ENCODE measurements at regions not wholly inside any gene's neighbourhood (a gene's known extent, or its start where the extent isn't known, plus 50 kb on each side); places are given as distances from the start of the nearest gene placed in this dataset.
"Not testable (repeated sequence)": the region's sequence is repeated elsewhere in the genome, so short reads cannot be mapped to it uniquely, and the experiment has no call there.

DNA sequence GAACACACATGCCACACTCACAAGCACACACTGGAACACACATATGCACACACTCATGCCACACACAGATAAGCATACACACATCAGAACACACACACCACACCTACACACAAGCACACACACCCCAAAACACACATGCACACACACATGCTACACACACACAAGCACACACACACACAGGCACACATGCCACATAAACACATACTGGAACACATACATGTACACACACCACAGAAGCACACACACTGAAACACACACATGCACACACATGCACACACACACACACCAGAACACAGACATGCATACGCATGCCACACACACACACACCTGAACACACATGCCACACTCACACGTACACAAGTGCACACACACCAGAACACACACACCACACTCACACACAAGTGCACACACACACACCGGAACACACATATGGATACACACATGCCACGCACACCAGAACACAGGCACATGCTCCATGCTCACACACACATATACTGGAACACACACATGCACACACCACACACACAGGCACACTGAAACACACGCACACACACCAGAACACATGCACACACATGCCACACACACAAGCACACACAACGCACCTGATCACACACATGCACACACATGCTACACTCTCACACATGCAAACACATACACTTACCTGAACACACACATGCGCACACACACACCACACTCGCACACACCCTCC is 78.0 kb upstream of the IRX4 start:
- DNase-seq (ENCODE audit: low read depth in 2 of 2), result no peak

DNA sequence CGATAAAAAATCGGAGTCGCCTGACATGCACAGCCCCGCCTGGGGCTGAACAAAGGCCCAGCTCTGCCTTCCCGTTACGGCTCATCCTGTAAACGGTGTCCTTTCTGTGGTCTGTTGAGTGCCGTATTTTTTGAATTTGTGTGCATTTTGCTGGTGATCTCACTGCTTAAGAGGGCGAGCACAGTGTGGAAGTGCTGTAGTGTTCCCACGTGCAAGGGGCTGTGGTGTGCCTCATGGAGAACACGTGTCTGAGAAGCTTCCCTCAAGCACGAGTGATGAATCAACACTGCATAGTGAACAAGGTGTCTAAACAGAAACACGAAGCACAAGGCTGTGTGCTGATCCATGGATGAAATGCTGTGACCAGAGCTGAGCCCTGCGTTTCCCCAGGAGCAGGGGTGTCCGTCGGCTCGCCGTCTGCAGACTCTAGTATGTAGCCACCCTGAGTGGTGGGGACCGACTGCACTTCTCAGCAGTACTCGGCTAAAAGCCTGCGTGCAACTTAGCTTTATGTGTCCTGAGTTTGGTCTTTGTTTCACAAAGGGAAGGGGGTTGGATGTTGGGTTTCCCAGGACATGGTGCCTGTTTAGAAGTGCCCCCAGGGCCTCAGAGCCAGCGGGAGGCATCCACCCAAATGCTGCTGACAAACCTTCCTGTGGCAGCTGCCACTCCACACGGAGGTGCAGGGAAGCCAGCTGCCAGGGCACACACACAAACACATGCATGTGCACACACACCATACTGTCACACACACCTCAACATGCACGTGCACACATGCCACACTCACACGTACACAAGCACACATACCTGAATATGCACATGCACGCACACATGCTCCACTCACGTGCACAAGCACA is 77.2 kb upstream of the IRX4 start:
- DNase-seq (ENCODE audit: low read depth in 2 of 2), result no peak

- DNase-seq (ENCODE audit: low read depth in 2 of 2), result no peak
These were observed 76.5 kb upstream of the IRX4 start for GRCh38 chr5:1959231-1959630.

DNA sequence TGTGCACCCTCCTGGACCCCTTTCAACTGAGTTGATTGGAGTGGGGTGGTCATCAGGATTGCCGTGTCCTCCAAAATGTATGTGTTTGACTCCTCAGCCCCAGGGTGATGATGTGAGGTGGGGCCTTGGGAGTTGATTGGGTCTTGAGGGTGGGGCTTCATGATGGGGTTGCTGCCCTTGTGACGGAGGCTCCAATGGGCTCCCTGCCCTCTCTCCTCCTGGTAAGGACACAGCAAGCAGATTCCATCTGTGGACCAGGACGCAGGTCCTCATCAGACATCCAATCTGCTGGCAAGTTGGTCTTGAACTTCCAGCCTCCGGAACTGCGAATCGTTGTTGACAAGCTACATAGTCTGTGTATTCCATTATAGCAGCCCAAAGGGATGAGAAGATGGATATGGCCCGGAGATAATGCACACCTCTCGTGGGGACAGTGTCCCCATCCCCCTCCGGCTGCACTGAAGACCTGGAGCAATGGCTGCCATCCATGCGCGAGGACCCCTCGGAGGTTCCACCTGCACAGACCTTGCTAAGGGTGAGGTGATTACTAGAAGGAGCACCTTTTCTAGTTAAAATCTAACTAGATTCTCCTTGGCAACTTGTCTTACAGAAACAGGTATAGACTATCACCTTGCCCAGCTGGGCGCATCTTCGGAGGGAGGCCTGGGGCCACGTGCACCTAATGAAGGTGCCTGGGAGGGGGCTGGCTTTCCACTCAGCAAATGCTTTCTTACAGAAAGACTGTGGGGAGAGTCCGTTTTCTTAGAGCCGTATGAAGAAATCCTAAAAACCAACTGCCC is 75.7 kb upstream of the IRX4 start:
- no peak for DNase-seq (ENCODE audit: low read depth in 2 of 2)

DNA sequence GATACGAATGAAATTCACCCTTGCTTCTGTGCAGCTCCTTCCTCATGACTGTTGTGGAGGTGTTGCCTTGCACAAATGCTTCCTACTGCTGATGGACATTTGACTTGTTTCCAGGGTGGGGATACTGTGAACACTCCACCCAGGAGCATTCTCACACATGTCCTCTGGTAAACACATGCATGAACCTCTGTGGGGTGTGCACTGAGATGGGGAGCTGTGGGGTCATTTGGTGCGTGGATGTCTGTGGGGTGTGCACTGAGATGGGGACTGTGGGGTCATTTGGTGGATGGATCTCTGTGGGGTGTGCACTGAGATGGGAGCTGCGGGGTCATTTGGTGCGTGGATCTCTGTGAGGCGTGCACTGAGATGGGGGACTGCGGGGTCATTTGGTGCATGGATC is 72.9 kb upstream of the IRX4 start:
- DNase-seq (ENCODE audit: low read depth in 2 of 2), result no peak

DNA sequence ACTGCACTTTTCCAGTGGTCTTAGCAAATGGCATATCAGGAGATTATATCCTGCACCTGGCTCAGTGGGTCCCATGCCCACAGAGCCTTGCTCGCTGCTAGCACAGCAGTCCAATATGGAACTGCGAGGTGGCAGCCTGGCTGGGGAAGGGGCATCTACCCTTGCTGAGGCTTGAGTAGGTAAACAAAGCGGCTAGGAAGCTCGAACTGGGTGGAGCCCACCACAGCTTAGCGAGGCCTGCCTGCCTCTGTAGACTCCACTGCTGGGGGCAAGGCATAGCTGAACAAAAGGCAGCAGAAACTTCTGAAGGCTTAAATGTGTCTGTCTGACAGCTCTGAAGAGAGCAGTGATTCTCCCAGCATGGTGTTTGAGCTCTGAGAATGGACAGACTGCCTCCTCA is 71.0 kb upstream of the IRX4 start:
- DNase-seq (ENCODE audit: low read depth in 2 of 2), result not testable (repeated sequence)

DNA sequence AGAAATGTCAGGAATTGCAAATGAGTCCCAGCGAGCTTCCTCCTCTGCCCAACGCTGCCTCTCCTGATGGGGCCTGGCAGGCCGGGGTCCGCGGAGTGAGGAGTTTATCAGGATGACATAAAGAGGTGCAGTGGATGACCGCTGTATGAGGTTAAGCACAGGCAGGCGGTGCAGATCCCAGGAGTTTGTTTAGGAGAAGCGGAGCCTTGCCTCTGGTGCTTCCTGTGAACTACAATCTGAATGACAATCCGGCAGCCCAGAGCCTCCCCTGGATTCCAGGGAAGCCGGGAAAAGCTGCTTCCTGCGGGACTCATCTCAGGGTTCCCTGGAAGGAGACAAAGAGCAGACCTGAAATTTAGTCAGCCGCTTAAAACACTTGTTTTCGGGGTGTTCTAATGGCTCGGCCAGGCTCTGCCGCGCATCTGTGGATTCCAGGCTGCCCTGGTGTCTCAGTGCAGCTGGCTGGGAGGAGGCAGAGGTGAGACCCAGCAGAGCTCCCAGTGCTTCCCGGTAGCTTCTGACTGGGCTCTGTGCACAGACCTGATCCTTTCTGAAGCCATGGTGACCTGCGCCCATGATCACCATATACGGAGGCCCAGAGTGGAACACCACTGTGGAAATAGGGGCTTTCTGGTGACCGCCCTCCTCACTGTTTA is 69.8 kb upstream of the IRX4 start:
- DNase-seq (ENCODE audit: low read depth in 2 of 2), result no peak

- DNase-seq (ENCODE audit: low read depth in 2 of 2), result no peak
These were observed 69.3 kb upstream of the IRX4 start for GRCh38 chr5:1952021-1952420.

DNA sequence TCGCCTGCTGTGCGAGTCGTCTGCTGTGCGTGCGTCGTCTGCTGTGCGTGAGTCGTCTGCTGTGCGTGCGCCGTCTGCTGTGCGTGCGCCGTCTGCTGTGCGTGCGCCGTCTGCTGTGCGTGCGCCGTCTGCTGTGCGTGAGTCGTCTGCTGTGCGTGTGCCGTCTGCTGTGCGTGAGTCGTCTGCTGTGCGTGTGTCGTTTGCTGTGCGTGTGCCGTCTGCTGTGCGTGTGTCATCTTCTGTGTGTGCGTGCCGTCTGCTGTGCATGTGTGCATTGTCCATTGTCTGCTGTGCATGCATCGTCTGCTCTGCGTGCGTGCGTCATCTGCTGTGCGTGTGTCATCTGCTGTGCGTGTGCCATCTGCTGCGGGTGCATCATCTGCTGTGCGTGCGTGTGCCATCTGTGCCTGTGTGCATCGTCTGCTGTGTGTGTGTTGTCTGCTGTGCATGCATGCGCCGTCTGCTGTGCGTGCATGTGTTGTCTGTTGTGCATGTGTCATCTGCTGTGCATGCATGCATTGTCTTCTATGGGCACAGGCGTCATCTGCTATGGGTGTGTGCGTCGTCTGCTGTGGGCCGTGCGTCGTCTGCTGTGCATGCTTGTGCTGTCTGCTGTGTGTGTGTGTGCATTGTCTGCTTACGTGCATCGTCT is 68.6 kb upstream of the IRX4 start:
- DNase-seq (ENCODE audit: low read depth in 2 of 2), result no peak

GRCh38 chr5:1950708-1951103 is 68.0 kb upstream of the IRX4 start:
- DNase-seq (ENCODE audit: low read depth in 2 of 2), result no peak

- no peak for DNase-seq (ENCODE audit: low read depth in 2 of 2)
These were observed 67.5 kb upstream of the IRX4 start for GRCh38 chr5:1950096-1950707.

DNA sequence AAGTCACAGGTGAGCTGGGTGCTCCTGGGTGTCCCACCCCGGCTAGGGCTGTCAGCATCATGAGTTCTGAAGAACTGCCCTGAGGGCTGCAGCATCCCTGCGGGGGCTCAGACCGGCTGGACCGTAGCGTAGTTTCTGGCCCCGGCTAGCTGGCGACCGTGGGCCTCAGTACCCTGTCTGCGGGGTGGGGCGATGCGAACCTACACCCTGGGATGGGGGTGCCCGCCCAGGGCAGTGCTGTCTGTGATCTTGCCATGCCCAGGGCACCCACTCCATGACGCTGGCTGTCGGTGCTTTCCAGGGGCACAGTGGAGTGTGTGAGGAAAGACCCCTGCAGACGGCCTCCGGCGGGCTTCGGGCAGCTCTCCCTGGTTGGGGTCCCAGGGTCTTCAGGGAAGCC is 66.5 kb upstream of the IRX4 start:
- no peak for DNase-seq (ENCODE audit: low read depth in 2 of 2)

- DNase-seq (ENCODE audit: low read depth in 2 of 2), result no peak
These were observed 66.0 kb upstream of the IRX4 start for GRCh38 chr5:1948663-1949191.

GRCh38 chr5:1948111-1948510 is 65.4 kb upstream of the IRX4 start:
- DNase-seq (ENCODE audit: low read depth in 2 of 2), result no peak

- DNase-seq (ENCODE audit: low read depth in 2 of 2), result no peak
These were observed 64.1 kb upstream of the IRX4 start for GRCh38 chr5:1946776-1947175.

DNA sequence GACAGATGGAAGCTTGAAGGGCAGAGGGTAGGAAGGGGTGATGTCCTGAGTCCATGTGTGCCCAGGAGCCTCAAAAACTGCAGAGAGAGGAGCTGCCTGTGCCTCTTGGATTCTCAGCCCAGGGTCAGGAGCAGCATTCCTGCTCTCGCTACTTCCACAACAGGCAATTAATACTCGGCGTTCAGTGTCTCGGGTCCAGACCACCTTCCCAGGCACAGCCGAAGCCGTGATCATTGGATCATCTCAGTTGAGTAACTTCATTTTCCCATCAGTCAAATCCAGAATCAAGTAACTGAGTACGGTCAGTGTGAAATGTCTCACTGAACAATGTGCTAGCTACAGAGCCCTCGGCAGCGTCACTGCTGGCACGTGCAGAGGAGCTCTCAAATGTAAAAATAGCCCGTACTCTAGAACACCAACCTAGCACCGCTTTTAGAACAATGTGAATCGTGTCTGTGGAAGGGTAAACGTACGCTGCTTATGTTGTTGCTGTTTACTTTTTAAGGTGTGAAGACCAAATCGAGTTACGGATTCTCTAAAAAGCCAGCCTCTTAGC is 63.5 kb upstream of the IRX4 start:
- DNase-seq (ENCODE audit: low read depth in 2 of 2), result no peak

DNA sequence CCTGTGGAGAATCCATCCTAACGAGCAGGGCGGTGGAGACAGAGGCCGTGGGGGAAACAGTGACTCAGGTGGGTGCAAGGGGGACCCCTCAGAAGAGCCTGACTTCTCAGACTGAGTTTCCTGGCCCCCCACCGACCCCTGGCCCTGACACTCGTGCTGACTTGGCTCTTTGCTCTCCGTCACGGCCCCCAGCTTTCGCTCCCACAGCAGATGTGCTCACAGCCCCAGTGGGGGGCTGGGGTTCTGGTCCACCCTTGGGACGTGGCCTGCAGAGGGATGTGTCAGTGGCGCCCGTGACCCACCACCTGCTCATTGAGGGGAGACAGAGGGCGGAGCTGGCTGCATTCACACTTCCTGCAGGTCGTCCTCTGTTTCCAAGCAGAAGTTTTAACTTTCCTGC is 62.9 kb upstream of the IRX4 start:
- DNase-seq (ENCODE audit: low read depth in 2 of 2), result no peak

GRCh38 chr5:1944408-1944807 is 61.7 kb upstream of the IRX4 start:
- no peak for DNase-seq (ENCODE audit: low read depth in 2 of 2)

GRCh38 chr5:1943481-1943880 is 60.8 kb upstream of the IRX4 start:
- DNase-seq (ENCODE audit: low read depth in 2 of 2), result no peak

DNA sequence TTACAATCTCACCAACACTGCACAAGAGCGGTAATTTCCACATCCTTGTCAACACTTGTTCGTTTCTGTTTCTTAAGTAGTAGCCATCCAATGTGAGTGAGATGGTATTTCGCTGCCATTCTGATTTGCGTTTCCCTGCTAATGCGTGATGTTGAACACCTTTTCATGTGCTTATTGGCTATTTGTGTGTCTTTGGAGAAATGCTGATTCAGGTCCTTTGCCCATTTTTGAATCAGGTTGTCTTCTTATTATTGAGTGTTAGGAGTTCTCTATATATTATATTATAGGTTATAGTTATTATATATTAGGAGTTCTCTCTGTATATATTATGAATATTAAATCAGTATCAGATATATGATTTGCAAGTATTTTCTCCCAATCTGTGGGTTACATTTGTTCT is 59.9 kb upstream of the IRX4 start:
- DNase-seq (ENCODE audit: low read depth in 2 of 2), result no peak

DNA sequence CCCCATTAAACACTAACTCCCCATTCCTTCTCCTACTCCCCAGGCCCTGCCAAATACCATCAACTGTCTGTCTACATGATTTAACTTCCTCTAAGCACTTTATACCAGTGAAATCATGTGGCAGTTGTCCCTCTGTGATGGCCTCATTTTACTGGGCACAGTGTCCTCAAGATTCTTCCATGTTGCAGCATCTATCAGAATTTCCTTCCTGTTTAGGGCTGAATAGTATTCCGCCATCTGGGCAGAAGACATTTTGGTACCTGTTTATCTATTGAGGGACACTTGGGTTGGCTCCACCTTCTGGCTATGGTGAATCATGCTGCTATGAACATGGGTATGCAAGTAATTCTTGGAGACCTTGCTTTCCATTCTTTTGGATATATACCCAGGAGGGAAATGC is 59.4 kb upstream of the IRX4 start:
- DNase-seq (ENCODE audit: low read depth in 2 of 2), result no peak
